PFSK-1 (cell line): ENCODE measurements at regions not wholly inside any gene's neighbourhood (a gene's known extent, or its start where the extent isn't known, plus 50 kb on each side); places are given as distances from the start of the nearest gene placed in this dataset.

Experiments
- FOXP2 ChIP-seq: optimal IDR thresholded peaks from 2 replicates; pipeline ENCODE3; 2011; ENCODE audit warnings: borderline replicate concordance, control low read depth, inconsistent platforms; ENCODE audit not compliant: insufficient read depth; ENCODE audit errors: extremely low read length, extremely low read depth
- POLR2AphosphoS5 ChIP-seq: IDR thresholded peaks from 2 replicates; pipeline ENCODE4 v1.6.1; 2012; ENCODE audit warnings: low read depth, mild to moderate bottlenecking, control low read depth, low read length, moderate library complexity
- SIN3A ChIP-seq: IDR thresholded peaks from 2 replicates; pipeline ENCODE4 v1.6.1; 2012; ENCODE audit warnings: mild to moderate bottlenecking, low read length, moderate library complexity, borderline replicate concordance; ENCODE audit not compliant: insufficient read depth
- TAF1 ChIP-seq: IDR thresholded peaks from 2 replicates; pipeline ENCODE4 v1.6.1; 2012; ENCODE audit warnings: low read length, control low read depth, borderline replicate concordance; ENCODE audit not compliant: insufficient read depth
- TF ChIP-seq, protein P1 (sequence below), 2 experiments: IDR thresholded peaks; 2 replicates each; pipeline versions ENCODE4 v1.6.1 to v1.8.0; 2011 to 2012; ENCODE audit warnings: low read depth in 2 of 2, low read length in 2 of 2, control low read depth in 1 of 2, inconsistent platforms in 1 of 2, mild to moderate bottlenecking in 1 of 2, moderate library complexity in 1 of 2; ENCODE audit not compliant: insufficient read depth in 1 of 2

- TF ChIP-seq POLR2AphosphoS5, result no peak
- TF ChIP-seq TAF1, result no peak
- TF ChIP-seq, protein P1, sequence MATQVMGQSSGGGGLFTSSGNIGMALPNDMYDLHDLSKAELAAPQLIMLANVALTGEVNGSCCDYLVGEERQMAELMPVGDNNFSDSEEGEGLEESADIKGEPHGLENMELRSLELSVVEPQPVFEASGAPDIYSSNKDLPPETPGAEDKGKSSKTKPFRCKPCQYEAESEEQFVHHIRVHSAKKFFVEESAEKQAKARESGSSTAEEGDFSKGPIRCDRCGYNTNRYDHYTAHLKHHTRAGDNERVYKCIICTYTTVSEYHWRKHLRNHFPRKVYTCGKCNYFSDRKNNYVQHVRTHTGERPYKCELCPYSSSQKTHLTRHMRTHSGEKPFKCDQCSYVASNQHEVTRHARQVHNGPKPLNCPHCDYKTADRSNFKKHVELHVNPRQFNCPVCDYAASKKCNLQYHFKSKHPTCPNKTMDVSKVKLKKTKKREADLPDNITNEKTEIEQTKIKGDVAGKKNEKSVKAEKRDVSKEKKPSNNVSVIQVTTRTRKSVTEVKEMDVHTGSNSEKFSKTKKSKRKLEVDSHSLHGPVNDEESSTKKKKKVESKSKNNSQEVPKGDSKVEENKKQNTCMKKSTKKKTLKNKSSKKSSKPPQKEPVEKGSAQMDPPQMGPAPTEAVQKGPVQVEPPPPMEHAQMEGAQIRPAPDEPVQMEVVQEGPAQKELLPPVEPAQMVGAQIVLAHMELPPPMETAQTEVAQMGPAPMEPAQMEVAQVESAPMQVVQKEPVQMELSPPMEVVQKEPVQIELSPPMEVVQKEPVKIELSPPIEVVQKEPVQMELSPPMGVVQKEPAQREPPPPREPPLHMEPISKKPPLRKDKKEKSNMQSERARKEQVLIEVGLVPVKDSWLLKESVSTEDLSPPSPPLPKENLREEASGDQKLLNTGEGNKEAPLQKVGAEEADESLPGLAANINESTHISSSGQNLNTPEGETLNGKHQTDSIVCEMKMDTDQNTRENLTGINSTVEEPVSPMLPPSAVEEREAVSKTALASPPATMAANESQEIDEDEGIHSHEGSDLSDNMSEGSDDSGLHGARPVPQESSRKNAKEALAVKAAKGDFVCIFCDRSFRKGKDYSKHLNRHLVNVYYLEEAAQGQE (IDR thresholded peaks at IDR 0.05; ENCODE audit: insufficient read depth in 1 of 2, low read depth in 2 of 2, low read length in 2 of 2), result no peak
These were observed 1071.2 kb downstream of the BRD1 start for GRCh38 chr22:48756146-48757111.

DNA sequence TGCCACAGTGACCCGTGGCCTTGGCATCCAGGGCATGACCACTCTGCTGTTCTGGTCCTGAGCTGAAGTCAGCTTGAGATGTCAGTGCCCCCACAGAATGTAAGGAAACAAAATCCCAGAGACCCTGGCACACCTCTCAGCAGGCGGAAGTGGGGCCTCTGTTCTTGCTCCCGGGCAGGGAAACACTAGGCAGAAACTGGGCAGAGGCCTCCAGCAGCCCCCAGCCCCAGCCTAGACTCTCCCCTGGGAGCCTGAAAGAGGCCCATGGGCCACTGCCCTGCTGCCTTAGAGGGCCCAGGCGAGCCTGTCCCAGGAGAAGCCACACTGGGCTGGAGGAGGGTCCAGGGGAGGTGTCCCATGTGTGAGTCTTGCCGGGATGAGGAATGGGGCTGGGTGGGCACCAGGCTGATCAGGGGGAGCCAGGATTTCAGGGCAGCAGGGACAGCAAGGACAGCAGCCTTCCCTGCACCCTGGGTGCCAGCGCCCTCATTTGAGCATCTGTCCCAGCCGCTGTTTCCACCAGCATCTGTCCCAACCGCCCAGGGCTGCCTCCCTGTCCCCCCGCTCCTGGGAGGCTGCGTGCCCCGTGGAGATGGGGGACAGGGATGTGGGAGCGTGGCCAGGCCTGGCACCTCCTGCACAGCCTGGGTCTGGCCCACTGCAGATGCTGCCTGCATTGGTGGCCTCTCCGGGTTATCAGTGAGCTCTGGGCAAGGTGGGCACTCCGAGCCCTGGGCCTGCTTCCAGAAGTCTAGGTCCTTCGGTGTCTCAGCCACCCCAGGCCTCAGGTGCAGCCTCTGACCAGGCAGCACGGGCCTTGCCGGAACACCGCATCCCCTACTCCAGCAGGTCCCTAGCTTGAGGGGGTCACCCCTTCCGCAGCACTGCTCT, 1072.4 kb downstream of the BRD1 start:
- no peak for TF ChIP-seq FOXP2
- TF ChIP-seq POLR2AphosphoS5, result no peak
- TF ChIP-seq, protein P1 (IDR thresholded peaks at IDR 0.05; ENCODE audit: insufficient read depth in 1 of 2, low read depth in 2 of 2, low read length in 2 of 2), result no peak
- no peak for TF ChIP-seq TAF1
- no peak for TF ChIP-seq SIN3A

DNA sequence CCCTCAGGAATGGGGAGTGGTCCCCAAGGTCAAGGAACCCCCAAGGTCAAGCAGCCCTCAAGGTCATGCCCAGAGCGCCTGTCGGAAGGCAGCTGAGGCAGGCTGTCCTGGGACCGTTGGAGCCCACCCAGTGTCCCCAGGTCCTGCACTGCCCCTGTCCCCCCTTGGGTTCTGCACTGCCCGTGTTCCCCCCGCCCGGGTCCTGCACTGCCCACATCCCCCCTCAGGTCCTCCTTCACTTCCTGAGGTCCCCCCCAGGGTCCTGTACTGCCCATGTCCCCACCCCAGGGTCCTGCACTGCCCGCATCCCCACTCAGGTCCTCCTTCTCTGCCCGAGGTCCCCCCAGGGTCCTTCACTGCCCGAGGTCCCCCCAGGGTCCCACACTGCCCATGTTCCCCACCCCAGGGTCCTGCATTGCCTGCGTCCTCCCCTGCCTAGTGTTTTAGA, 1073.0 kb downstream of the BRD1 start:
- no peak for TF ChIP-seq POLR2AphosphoS5
- TF ChIP-seq TAF1, result no peak
- TF ChIP-seq, protein P1 (IDR thresholded peaks at IDR 0.05; ENCODE audit: insufficient read depth in 1 of 2, low read depth in 2 of 2, low read length in 2 of 2), result no peak
- TF ChIP-seq SIN3A, result no peak
- TF ChIP-seq FOXP2, result no peak

DNA sequence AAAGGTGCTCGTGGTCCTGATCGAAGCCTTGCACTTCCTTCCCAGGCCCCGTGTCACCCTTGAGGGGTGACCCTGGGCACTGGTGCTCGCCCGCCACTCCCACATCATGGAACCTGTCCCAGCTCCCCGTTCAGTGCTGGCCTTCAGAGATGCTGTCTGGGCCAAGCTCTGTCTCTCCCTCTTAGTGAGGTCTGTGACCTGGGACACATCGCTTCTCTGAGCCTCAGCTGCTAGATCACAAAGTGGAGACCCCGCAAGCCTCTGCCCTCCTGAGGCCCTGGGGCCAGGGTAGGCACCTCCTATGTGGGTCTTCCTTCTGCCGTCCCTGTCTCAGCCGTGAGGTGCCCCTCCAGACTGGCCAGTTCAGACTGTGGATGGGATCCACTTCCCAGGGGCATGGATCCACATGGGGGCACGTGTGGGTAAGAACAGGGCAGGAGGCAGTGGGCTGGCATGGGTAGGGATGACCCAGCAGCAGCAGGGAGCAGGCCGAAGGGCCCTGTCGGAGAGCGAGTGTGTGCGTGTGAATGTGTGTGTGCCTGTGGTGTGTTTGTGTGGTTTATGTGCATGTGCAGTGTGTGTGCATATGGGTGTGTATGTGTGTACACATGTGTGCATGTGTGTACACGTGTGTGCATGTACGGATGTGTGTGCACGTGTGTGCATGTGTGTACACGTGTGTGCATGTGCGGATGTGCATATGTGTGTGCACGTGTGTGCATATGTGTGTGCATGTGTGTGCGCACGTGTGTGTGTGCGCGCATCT, 1073.7 kb downstream of the BRD1 start:
- TF ChIP-seq, protein P1 (IDR thresholded peaks at IDR 0.05; ENCODE audit: insufficient read depth in 1 of 2, low read depth in 2 of 2, low read length in 2 of 2), result no peak
- TF ChIP-seq TAF1, result no peak
- no peak for TF ChIP-seq SIN3A
- no peak for TF ChIP-seq FOXP2
- TF ChIP-seq POLR2AphosphoS5, result no peak
